K562 (cell line): ENCODE measurements at regions not wholly inside any gene's neighbourhood (a gene's known extent, or its start where the extent isn't known, plus 50 kb on each side); places are given as distances from the start of the nearest gene placed in this dataset.

ENCODE experiments used
- ATAC-seq: fragments of 200-7000 bp; cut with Tn5 transposase; 3 replicates; pipeline ENCODE4 v1.9.1; 2020; ENCODE audit warnings: moderate library complexity
- BruUV-seq: library from RNA; stranded (reverse); fragments of 400-500 nt; replicated peaks from 2 replicates; lab custom pipeline; 2021; lab: Mats Ljungman, UMichigan
- CTCF ChIA-PET: fragments of 300-600 bp; formaldehyde crosslinking; extraction: SDS; loops from one replicate; lab custom pipeline; 2021; ENCODE audit warnings: low intra/inter-chr PET ratio; lab: Yijun Ruan, JAX
- POLR2A ChIA-PET: fragments of 300-600, 350-650 bp; sonication (Branson Sonifier 250); formaldehyde crosslinking; extraction: SDS; loops from one replicate; lab custom pipeline; 2021; ENCODE audit warnings: antibody characterized with exemption, inconsistent platforms; lab: Yijun Ruan, JAX
- DNase-seq, 4 experiments: peaks; one replicate each; pipeline versions ENCODE4 v3.0.0 to v3.0.0-alpha.2; 2011 to 2018; ENCODE audit warnings: low spot score in 3 of 4, mixed read lengths in 3 of 4; ENCODE audit errors: extremely low read depth in 1 of 4
- FAIRE-seq: peaks from 2 replicates; lab custom pipeline; 2011; peaks lifted over from hg19 to GRCh38; lab: Jason Lieb, UNC
- H2AFZ ChIP-seq: 2 replicates; pipeline ENCODE4 v1.6.0; 2011; ENCODE audit warnings: low read depth, low read length, control low read depth, inconsistent platforms
- H3K27ac ChIP-seq: fragments of 200-600 bp; 3 replicates; pipeline ENCODE4 v1.8.0; 2011; ENCODE audit warnings: low read depth, mild to moderate bottlenecking, control low read depth, inconsistent platforms, low read length, moderate library complexity, mixed read lengths; ENCODE audit errors: extremely low read depth
- H3K27me3 ChIP-seq, 2 experiments: fragments of 300-600 bp in 1 of 2; 2 replicates in 1 of 2; 3 replicates in 1 of 2; pipeline versions ENCODE4 v1.6.0 to v1.8.0; 2011; ENCODE audit warnings: inconsistent platforms in 2 of 2, low read length in 2 of 2, mild to moderate bottlenecking in 1 of 2, mixed read lengths in 1 of 2, moderate library complexity in 1 of 2; ENCODE audit not compliant: control insufficient read depth in 2 of 2, insufficient read depth in 2 of 2
- H3K36me3 ChIP-seq: fragments of 300-600 bp; 3 replicates; pipeline ENCODE4 v1.8.0; 2011; ENCODE audit warnings: mild to moderate bottlenecking, low read length, inconsistent platforms; ENCODE audit not compliant: control insufficient read depth, insufficient read depth
- H3K4me1 ChIP-seq, 2 experiments: fragments of 200-600 bp in 1 of 2; replicated peaks in 1 of 2; 2 replicates in 1 of 2; 3 replicates in 1 of 2; pipeline versions ENCODE4 v1.5.1 to v1.8.0; 2011; ENCODE audit warnings: inconsistent platforms in 2 of 2, low read length in 2 of 2, mild to moderate bottlenecking in 1 of 2, mixed read lengths in 1 of 2, moderate library complexity in 1 of 2; ENCODE audit not compliant: control insufficient read depth in 2 of 2, insufficient read depth in 2 of 2
- H3K4me2 ChIP-seq: 2 replicates; pipeline ENCODE4 v1.6.1; 2011; ENCODE audit warnings: low read length, control low read depth, inconsistent platforms, mixed read lengths; ENCODE audit not compliant: insufficient read depth
- H3K4me3 ChIP-seq: fragments of 200-600 bp; sonication (generic), shearing (Covaris generic); 2 replicates; pipeline ENCODE4 v1.5.1; 2016; ENCODE audit warnings: control low read depth, inconsistent platforms
- H3K79me2 ChIP-seq: fragments of 200-600 bp; 3 replicates; pipeline ENCODE4 v1.8.0; 2011; ENCODE audit warnings: low read length, inconsistent platforms; ENCODE audit not compliant: control insufficient read depth, insufficient read depth
- H3K9ac ChIP-seq, 2 experiments: 2 replicates each; pipeline versions ENCODE4 v1.6.0 to v1.6.1; 2011; ENCODE audit warnings: low read depth in 2 of 2, low read length in 2 of 2, control low read depth in 1 of 2, inconsistent platforms in 1 of 2, mild to moderate bottlenecking in 1 of 2, mixed read lengths in 1 of 2; ENCODE audit not compliant: insufficient read depth in 1 of 2
- H3K9me1 ChIP-seq: one replicate; pipeline ENCODE4 v1.6.0; 2011; ENCODE audit warnings: inconsistent platforms, mild to moderate bottlenecking, low read length, moderate library complexity; ENCODE audit not compliant: control insufficient read depth, insufficient read depth
- H3K9me3 ChIP-seq: replicated peaks from 2 replicates; pipeline ENCODE4 v1.5.1; 2011; ENCODE audit warnings: low read depth, low read length, inconsistent platforms; ENCODE audit not compliant: control insufficient read depth, insufficient read depth
- H4K20me1 ChIP-seq: replicated peaks from 2 replicates; pipeline ENCODE4 v1.6.1; 2011; ENCODE audit warnings: low read length, inconsistent platforms, mixed read lengths; ENCODE audit not compliant: control insufficient read depth, insufficient read depth
- ATF1 ChIP-seq, 2 experiments: fragments of 450-650 bp in 1 of 2; IDR thresholded peaks; 2 replicates each; pipeline ENCODE4 v1.6.1; 2016; ENCODE audit warnings: missing compliant biosample characterization in 1 of 2, missing genetic modification characterization in 1 of 2
- BRF1 ChIP-seq: IDR thresholded peaks from 3 replicates; pipeline ENCODE4 v1.6.1; 2011; ENCODE audit warnings: borderline replicate concordance, mild to moderate bottlenecking; ENCODE audit not compliant: insufficient read length; ENCODE audit errors: extremely low read depth
- CBFA2T2 ChIP-seq: fragments of 450-650 bp; conservative IDR thresholded peaks from 2 replicates; pipeline ENCODE4 v1.6.1; 2017; ENCODE audit warnings: mild to moderate bottlenecking
- ETV5 ChIP-seq: sonication (generic); formaldehyde crosslinking; IDR thresholded peaks from 2 replicates; pipeline ENCODE4 v1.4.0; 2020; ENCODE audit warnings: low read depth, mild to moderate bottlenecking, missing genetic modification reagents
- EWSR1 ChIP-seq: fragments of 450-650 bp; IDR thresholded peaks from 2 replicates; pipeline ENCODE4 v1.6.1; 2018; ENCODE audit warnings: borderline replicate concordance, mild to moderate bottlenecking, low read depth, moderate library complexity; ENCODE audit not compliant: partially characterized antibody
- EZH2 ChIP-seq: IDR thresholded peaks from 2 replicates; pipeline ENCODE4 v1.6.1; 2012; ENCODE audit warnings: low read depth, mild to moderate bottlenecking, inconsistent platforms, low read length, borderline replicate concordance
- FOS ChIP-seq: IDR thresholded peaks from 3 replicates; pipeline ENCODE4 v1.6.1; 2011; ENCODE audit not compliant: insufficient read length; ENCODE audit errors: extremely low read depth
- HDAC2 ChIP-seq: fragments of 450-650 bp; IDR thresholded peaks from 2 replicates; pipeline ENCODE4 v1.6.1; 2016; ENCODE audit warnings: mild to moderate bottlenecking
- ILF3 ChIP-seq: fragments of 450-650 bp; IDR thresholded peaks from 2 replicates; pipeline ENCODE4 v1.6.1; 2018; ENCODE audit warnings: antibody characterized with exemption, mild to moderate bottlenecking, moderate library complexity, borderline replicate concordance
- MTA1 ChIP-seq: fragments of 450-650 bp; IDR thresholded peaks from 2 replicates; pipeline ENCODE4 v1.6.1; 2017; ENCODE audit warnings: borderline replicate concordance
- PHTF2 ChIP-seq: fragments of 250-450 bp; sonication (Bioruptor Pico); IDR thresholded peaks from 2 replicates; pipeline ENCODE4 v1.5.0; 2021; ENCODE audit warnings: mild to moderate bottlenecking
- RUNX1 ChIP-seq: sonication (generic); IDR thresholded peaks from 2 replicates; pipeline ENCODE4 v1.6.1; 2016; ENCODE audit warnings: antibody characterized with exemption, low read depth
- TRIM24 ChIP-seq, 2 experiments: fragments of 450-650 bp; IDR thresholded peaks; 2 replicates each; pipeline ENCODE4 v1.6.1; 2016
- ZBTB17 ChIP-seq: fragments of 450-650 bp; formaldehyde crosslinking; IDR thresholded peaks from 2 replicates; pipeline ENCODE4 v1.4.0; 2020; ENCODE audit warnings: mild to moderate bottlenecking
- ZFPM2 ChIP-seq: fragments of 250-450 bp; sonication (Bioruptor Pico); IDR thresholded peaks from 2 replicates; pipeline ENCODE4 v1.5.1; 2022; ENCODE audit warnings: mild to moderate bottlenecking
- ZNF224 ChIP-seq: sonication (generic); formaldehyde crosslinking; IDR thresholded peaks from 2 replicates; pipeline ENCODE4 v1.8.0; 2022; ENCODE audit warnings: mild to moderate bottlenecking, missing genetic modification reagents
- WGBS: fragments of 100-300 bp; shearing (Covaris generic); methylation state at CpG from one replicate; pipeline ENCODE4 v1.1.6; 2016; ENCODE audit warnings: low coverage, mixed read lengths; ENCODE audit not compliant: insufficient coverage; ENCODE audit errors: missing lambda C conversion rate; 5-methylcytosine and 5-hydroxymethylcytosine counted together
- in situ Hi-C: fragments of 300-500 bp; cut with MboI; formaldehyde crosslinking; loops from 4 replicates; pipeline ENCODE4 v1.15.0; 2018; ENCODE audit warnings: inconsistent platforms, mixed read lengths
- intact Hi-C: fragments of 100-400 bp; cut with micrococcal nuclease; formaldehyde crosslinking; loops from 2 replicates; pipeline ENCODE4 v1.14.2; 2022

DNA sequence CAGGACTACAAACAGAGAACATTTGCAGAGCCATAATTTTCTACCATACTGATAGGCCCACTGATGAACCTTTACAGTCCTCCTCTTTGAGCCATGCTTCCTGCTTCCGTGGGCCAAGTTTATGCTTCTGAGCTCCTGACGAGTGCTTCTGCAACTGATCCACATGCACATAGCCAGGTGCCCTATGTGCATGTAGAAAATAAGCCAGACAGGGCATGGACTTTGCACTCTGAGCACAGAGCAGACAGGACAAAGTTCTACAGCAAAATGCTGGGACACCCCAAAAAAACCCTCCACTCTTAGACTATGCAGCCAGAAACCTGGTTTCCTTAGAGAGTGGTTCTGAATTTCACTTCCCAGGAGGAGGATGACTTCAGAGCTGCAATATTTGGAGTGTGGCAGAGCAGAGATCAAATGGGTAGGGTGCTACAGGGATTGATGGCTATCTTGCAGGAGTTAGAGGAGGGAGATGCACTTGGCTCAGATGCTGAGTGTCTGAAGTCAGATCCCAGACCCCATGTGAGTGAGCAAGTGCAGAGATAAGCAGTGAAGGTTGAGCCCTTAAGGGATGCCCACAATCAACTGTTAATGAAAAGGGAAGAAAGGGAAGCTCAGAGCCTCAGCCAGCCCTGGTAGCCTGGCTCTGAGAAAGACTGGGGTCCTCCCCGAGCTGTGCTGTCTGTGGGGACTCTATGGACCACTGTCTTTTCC, 230.9 kb downstream of the DUSP10 start:
- H3K79me2 ChIP-seq = no peaks in the 10 kb centered on the region
- H3K9me3 ChIP-seq = no peaks in the 10 kb centered on the region
- no peak overlapping the region for H2AFZ ChIP-seq
- FAIRE-seq = no peak
- H3K9ac ChIP-seq = no peak overlapping the region
- TF ChIP-seq CBFA2T2 (no peak), ETV5 (no peak), FOS (no peak), MTA1 (no peak), EZH2 (no peak), ILF3 (no peak), TRIM24 (IDR thresholded peaks at IDR 0.05) (no peak), HDAC2 (no peak), PHTF2 (CRISPR knock-in tag) (no peak), EWSR1 (no peak), ZNF224 (CRISPR knock-in tag) (no peak), ZFPM2 (CRISPR knock-in tag) (no peak), ZBTB17 (CRISPR knock-in tag) (no peak), RUNX1 (no peak), ATF1 (CRISPR knock-in tag; IDR thresholded peaks at IDR 0.05) (no peak), ATF1 (tag; IDR thresholded peaks at IDR 0.05) (no peak), BRF1 (no peak)
- 0% methylated on average over 3 of the region's 3 CpGs for WGBS
- intact Hi-C loops (no loop called here), in situ Hi-C loops (no loop called here)
- CTCF ChIA-PET = no interaction called here
- no peak overlapping the region for H3K4me3 ChIP-seq
- no peak overlapping the region for H3K27ac ChIP-seq
- BruUV-seq = no TSS peak
- no peak overlapping the region for H3K4me2 ChIP-seq
- DNase-seq = no peak
- H3K9me1 ChIP-seq = no peaks in the 10 kb centered on the region
- no peaks in the 10 kb centered on the region for H3K27me3 ChIP-seq
- H3K36me3 ChIP-seq = no peaks in the 10 kb centered on the region
- no peak for ATAC-seq
- H4K20me1 ChIP-seq = no peaks in the 10 kb centered on the region
- H3K4me1 ChIP-seq = no peaks in the 10 kb centered on the region
- POLR2A ChIA-PET = no interaction called here
